ENCODE measurements at regions not wholly inside any gene's neighbourhood (a gene's known extent, or its start where the extent isn't known, plus 50 kb on each side); places are given as distances from the start of the nearest gene placed in this dataset.

DNA sequence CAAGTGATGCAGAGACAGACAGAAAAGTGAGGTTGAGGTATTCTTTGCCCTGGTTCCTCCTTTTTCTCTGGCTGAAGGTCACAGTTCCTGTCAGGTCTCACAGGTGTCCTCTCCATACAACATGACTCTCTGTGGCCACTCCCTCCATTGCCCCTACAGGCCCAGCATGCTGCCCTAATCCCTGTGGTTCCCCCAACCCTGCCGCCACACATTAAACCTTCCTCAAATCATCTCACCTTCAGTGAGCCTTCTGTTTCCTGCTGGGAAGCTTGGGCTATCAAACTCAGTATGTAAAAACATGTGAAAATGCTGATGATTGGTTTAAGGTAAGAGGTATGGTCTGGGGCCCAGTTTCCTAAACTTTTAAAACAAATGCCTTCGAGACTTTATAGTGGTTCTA is 159.0 kb upstream of the E2F7 start:
- TF ChIP-seq, protein P1, sequence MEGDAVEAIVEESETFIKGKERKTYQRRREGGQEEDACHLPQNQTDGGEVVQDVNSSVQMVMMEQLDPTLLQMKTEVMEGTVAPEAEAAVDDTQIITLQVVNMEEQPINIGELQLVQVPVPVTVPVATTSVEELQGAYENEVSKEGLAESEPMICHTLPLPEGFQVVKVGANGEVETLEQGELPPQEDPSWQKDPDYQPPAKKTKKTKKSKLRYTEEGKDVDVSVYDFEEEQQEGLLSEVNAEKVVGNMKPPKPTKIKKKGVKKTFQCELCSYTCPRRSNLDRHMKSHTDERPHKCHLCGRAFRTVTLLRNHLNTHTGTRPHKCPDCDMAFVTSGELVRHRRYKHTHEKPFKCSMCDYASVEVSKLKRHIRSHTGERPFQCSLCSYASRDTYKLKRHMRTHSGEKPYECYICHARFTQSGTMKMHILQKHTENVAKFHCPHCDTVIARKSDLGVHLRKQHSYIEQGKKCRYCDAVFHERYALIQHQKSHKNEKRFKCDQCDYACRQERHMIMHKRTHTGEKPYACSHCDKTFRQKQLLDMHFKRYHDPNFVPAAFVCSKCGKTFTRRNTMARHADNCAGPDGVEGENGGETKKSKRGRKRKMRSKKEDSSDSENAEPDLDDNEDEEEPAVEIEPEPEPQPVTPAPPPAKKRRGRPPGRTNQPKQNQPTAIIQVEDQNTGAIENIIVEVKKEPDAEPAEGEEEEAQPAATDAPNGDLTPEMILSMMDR (IDR thresholded peaks at IDR 0.05; ENCODE audit: low read depth, low read length): no peak
- no peak for TF ChIP-seq EZH2phosphoT487 (IDR thresholded peaks at IDR 0.05; ENCODE audit: low read depth)
